DND-41 (cell line): ENCODE measurements at regions not wholly inside any gene's neighbourhood (a gene's known extent, or its start where the extent isn't known, plus 50 kb on each side); places are given as distances from the start of the nearest gene placed in this dataset.

Experiments used
- ATAC-seq: fragments of 200-7000 bp; cut with Tn5 transposase; 3 replicates; pipeline ENCODE4 v1.9.1; 2021; ENCODE audit warnings: low read depth; ENCODE audit not compliant: insufficient read depth
- DNase-seq: peaks from one replicate; pipeline ENCODE4 v3.0.0-alpha.2; 2020
- H2AFZ ChIP-seq: 2 replicates; pipeline ENCODE4 v1.6.0; 2012; ENCODE audit warnings: low read depth, low read length
- H3K27ac ChIP-seq: 2 replicates; pipeline ENCODE4 v1.5.1; 2012; ENCODE audit warnings: low read length, inconsistent platforms
- H3K27me3 ChIP-seq: fragments of 200-600 bp; sonication (generic); 2 replicates; pipeline ENCODE4 v1.6.0; 2012; ENCODE audit warnings: low read length, mild to moderate bottlenecking, inconsistent platforms; ENCODE audit not compliant: insufficient read depth, poor library complexity
- H3K36me3 ChIP-seq: 2 replicates; pipeline ENCODE4 v1.5.1; 2012; ENCODE audit warnings: low read length, inconsistent platforms; ENCODE audit not compliant: insufficient read depth
- H3K4me1 ChIP-seq: 2 replicates; pipeline ENCODE4 v1.5.1; 2012; ENCODE audit warnings: mild to moderate bottlenecking, low read length; ENCODE audit not compliant: insufficient read depth
- H3K4me2 ChIP-seq: 2 replicates; pipeline ENCODE4 v1.6.0; 2012; ENCODE audit warnings: mild to moderate bottlenecking, moderate library complexity, low read length, inconsistent platforms; ENCODE audit not compliant: insufficient read depth
- H3K4me3 ChIP-seq, 2 experiments: fragments of 200-600 bp in 1 of 2; shearing (Covaris generic) in 1 of 2; 2 replicates each; pipeline ENCODE4 v1.5.1; 2012 to 2016; ENCODE audit warnings: inconsistent platforms in 2 of 2, low read length in 2 of 2, mild to moderate bottlenecking in 2 of 2, low read depth in 1 of 2, moderate library complexity in 1 of 2
- H3K79me2 ChIP-seq: 2 replicates; pipeline ENCODE4 v1.6.0; 2012; ENCODE audit warnings: low read length, inconsistent platforms; ENCODE audit not compliant: insufficient read depth
- H3K9ac ChIP-seq: 2 replicates; pipeline ENCODE4 v1.6.0; 2012; ENCODE audit warnings: low read depth, mild to moderate bottlenecking, inconsistent platforms, low read length, moderate library complexity
- H3K9me3 ChIP-seq: 2 replicates; pipeline ENCODE4 v1.5.1; 2012; ENCODE audit warnings: low read length, moderate library complexity, mild to moderate bottlenecking, inconsistent platforms; ENCODE audit not compliant: insufficient read depth, severe bottlenecking
- H4K20me1 ChIP-seq: 2 replicates; pipeline ENCODE4 v1.6.0; 2012; ENCODE audit warnings: low read length; ENCODE audit not compliant: insufficient read depth
- EZH2 ChIP-seq: IDR thresholded peaks from 3 replicates; pipeline ENCODE4 v1.6.1; 2012; ENCODE audit warnings: borderline replicate concordance, low read depth, mild to moderate bottlenecking, moderate library complexity, low read length, inconsistent platforms; ENCODE audit not compliant: severe bottlenecking
- TF ChIP-seq, protein P1 (sequence below): IDR thresholded peaks from 2 replicates; pipeline ENCODE4 v1.5.1; 2012; ENCODE audit warnings: borderline replicate concordance, low read length, moderate library complexity, mild to moderate bottlenecking; ENCODE audit not compliant: poor library complexity, severe bottlenecking; ENCODE audit errors: extremely low read depth

DNA sequence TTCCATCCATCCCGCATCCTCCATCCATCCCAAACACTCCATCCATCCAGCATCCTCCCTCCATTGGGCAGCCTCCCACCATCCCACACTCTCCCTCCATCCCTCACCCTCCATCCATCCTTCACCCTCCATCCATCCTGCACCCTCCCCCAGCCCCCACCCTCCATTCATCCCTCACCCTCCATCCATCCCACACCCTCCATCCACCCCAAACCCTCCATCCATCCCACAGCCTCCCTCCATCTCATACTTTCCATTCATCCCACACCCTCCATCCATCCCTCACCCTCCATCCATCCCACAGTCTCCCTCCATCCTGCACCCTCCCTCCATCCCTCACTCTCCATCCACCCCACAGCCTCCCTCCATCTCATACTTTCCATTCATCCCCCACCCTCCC, 60.4 kb downstream of the FOXI2 start:
- no peaks in the 10 kb centered on the region for H4K20me1 ChIP-seq
- H3K9me3 ChIP-seq, result no peaks in the 10 kb centered on the region
- DNase-seq (no peak), ATAC-seq (no peak)
- H3K4me3 ChIP-seq, result no peak overlapping the region
- no peak overlapping the region for H2AFZ ChIP-seq
- H3K9ac ChIP-seq, result no peak overlapping the region
- H3K27ac ChIP-seq, result no peak overlapping the region
- H3K4me2 ChIP-seq, result no peak overlapping the region
- H3K4me1 ChIP-seq, result no peaks in the 10 kb centered on the region
- H3K27me3 ChIP-seq, result no peaks in the 10 kb centered on the region
- H3K36me3 ChIP-seq, result no peaks in the 10 kb centered on the region
- TF ChIP-seq, protein P1, sequence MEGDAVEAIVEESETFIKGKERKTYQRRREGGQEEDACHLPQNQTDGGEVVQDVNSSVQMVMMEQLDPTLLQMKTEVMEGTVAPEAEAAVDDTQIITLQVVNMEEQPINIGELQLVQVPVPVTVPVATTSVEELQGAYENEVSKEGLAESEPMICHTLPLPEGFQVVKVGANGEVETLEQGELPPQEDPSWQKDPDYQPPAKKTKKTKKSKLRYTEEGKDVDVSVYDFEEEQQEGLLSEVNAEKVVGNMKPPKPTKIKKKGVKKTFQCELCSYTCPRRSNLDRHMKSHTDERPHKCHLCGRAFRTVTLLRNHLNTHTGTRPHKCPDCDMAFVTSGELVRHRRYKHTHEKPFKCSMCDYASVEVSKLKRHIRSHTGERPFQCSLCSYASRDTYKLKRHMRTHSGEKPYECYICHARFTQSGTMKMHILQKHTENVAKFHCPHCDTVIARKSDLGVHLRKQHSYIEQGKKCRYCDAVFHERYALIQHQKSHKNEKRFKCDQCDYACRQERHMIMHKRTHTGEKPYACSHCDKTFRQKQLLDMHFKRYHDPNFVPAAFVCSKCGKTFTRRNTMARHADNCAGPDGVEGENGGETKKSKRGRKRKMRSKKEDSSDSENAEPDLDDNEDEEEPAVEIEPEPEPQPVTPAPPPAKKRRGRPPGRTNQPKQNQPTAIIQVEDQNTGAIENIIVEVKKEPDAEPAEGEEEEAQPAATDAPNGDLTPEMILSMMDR, result no peak
- TF ChIP-seq EZH2, result no peak
- H3K79me2 ChIP-seq, result no peaks in the 10 kb centered on the region

DNA sequence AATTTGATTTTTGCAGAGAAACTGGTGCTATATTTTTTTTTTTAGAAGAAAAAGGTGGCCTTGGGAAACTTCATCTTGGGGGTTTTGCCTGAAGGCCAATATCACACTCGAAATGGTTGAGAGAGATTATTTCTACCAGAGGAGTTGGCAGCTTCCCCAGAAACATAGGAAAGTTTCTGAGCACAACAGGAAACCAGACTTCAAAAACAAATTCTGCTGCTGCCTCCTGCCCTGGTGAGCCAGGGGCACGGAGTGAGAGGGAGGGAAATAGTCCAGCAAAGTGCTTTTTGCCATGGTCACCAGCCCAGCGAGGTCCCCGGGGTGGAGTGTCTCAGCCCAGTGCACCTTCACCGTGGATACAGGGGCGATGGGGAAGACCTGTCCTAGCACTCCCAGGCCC, 61.1 kb downstream of the FOXI2 start:
- Histone ChIP-seq H3K4me1 (no peaks in the 10 kb centered on the region), H2AFZ (no peak overlapping the region), H3K4me3 (no peak overlapping the region), H3K36me3 (no peaks in the 10 kb centered on the region), H3K9me3 (no peaks in the 10 kb centered on the region), H3K27me3 (no peaks in the 10 kb centered on the region), H3K79me2 (no peaks in the 10 kb centered on the region), H3K4me2 (no peak overlapping the region), H3K27ac (no peak overlapping the region), H4K20me1 (no peaks in the 10 kb centered on the region), H3K9ac (no peak overlapping the region)
- ATAC-seq (no peak), DNase-seq (no peak)
- TF ChIP-seq, protein P1, result no peak
- TF ChIP-seq EZH2, result no peak

DNA sequence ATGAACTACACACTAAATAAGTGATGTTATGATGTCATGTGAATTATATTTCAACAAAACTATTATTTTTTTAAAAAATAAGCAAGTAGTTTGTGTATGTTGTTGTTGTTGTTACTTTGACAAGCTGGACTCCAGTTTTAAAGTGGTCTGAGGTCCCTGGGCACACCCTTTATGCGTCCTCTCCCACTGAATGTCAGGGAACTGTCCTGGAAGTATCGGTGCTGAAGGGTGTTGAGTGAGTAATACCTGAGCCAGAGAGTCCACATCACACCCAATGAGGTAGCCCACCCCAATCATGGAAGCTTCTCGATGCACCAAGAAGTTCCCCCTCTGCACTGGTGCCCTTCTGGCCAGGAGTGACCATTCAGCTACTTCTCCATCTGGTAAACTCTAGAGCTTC, 64.3 kb downstream of the FOXI2 start:
- H3K4me2 ChIP-seq, result no peak overlapping the region
- no peaks in the 10 kb centered on the region for H3K4me1 ChIP-seq
- no peak for ATAC-seq
- no peak overlapping the region for H3K27ac ChIP-seq
- H4K20me1 ChIP-seq, result no peaks in the 10 kb centered on the region
- H3K36me3 ChIP-seq, result no peaks in the 10 kb centered on the region
- no peak overlapping the region for H2AFZ ChIP-seq
- no peak for DNase-seq
- TF ChIP-seq EZH2, result no peak
- TF ChIP-seq, protein P1, result no peak
- H3K4me3 ChIP-seq, result no peak overlapping the region
- H3K9ac ChIP-seq, result no peak overlapping the region
- no peaks in the 10 kb centered on the region for H3K79me2 ChIP-seq
- H3K9me3 ChIP-seq, result no peaks in the 10 kb centered on the region
- no peaks in the 10 kb centered on the region for H3K27me3 ChIP-seq

- H3K4me1 ChIP-seq, result no peaks in the 10 kb centered on the region
- no peaks in the 10 kb centered on the region for H3K36me3 ChIP-seq
- ATAC-seq (no peak), DNase-seq (no peak)
- no peaks in the 10 kb centered on the region for H4K20me1 ChIP-seq
- H3K9me3 ChIP-seq, result no peaks in the 10 kb centered on the region
- TF ChIP-seq, protein P1, result no peak
- TF ChIP-seq EZH2, result no peak
- no peak overlapping the region for H3K4me2 ChIP-seq
- no peaks in the 10 kb centered on the region for H3K79me2 ChIP-seq
- H3K9ac ChIP-seq, result no peak overlapping the region
- no peaks in the 10 kb centered on the region for H3K27me3 ChIP-seq
- no peak overlapping the region for H2AFZ ChIP-seq
- H3K4me3 ChIP-seq, result no peak overlapping the region
- no peak overlapping the region for H3K27ac ChIP-seq
These were observed 65.6 kb downstream of the FOXI2 start for GRCh38 chr10:127802531-127803095.
